Thoracic aorta (tissue), 2 donors: ENCODE measurements at regions not wholly inside any gene's neighbourhood (a gene's known extent, or its start where the extent isn't known, plus 50 kb on each side); places are given as distances from the start of the nearest gene placed in this dataset.
"Not testable (repeated sequence)": the region's sequence is repeated elsewhere in the genome, so short reads cannot be mapped to it uniquely, and the experiment has no call there.

Source experiments
- ATAC-seq: fragments of 150-250 bp; one replicate; pipeline ENCODE4 v1.8.0; 2017; ENCODE audit warnings: low read depth; ENCODE audit not compliant: insufficient number of reproducible peaks, low FRiP score
- DNase-seq: peaks from one replicate; pipeline ENCODE4 v3.0.0-alpha.2; 2020; ENCODE audit warnings: low spot score
- H3K27ac ChIP-seq, 2 donors: fragments of 200-600 bp; sonication (generic); 1 replicate in 1 of 2; 2 replicates in 1 of 2; pipeline ENCODE4 v1.5.1; 2016; ENCODE audit warnings: mild to moderate bottlenecking in 2 of 2, moderate library complexity in 2 of 2
- H3K27me3 ChIP-seq: fragments of 200-600 bp; sonication (generic); replicated peaks from 2 replicates; pipeline ENCODE4 v1.6.0; 2016; ENCODE audit warnings: mild to moderate bottlenecking; ENCODE audit not compliant: insufficient read depth
- H3K36me3 ChIP-seq: fragments of 200-600 bp; sonication (generic); one replicate; pipeline ENCODE4 v1.5.1; 2016
- H3K4me1 ChIP-seq, 2 donors: fragments of 200-600 bp; sonication (generic); 1 replicate in 1 of 2; 2 replicates in 1 of 2; pipeline versions ENCODE4 v1.5.1 to v1.6.0; 2016; ENCODE audit warnings: low read depth in 2 of 2, mild to moderate bottlenecking in 1 of 2; ENCODE audit not compliant: control insufficient read depth in 1 of 2
- H3K4me3 ChIP-seq: fragments of 200-600 bp; sonication (generic); 2 replicates; pipeline ENCODE4 v1.5.1; 2016; ENCODE audit warnings: mild to moderate bottlenecking
- H3K9me3 ChIP-seq: fragments of 200-600 bp; sonication (generic); 2 replicates; pipeline ENCODE4 v1.5.1; 2016
- TF ChIP-seq, protein P1 (sequence below): fragments of 200-600 bp; sonication (generic); IDR thresholded peaks from one replicate; pipeline ENCODE4 v1.5.1; 2019; ENCODE audit warnings: antibody characterized with exemption

- TF ChIP-seq, protein P1, sequence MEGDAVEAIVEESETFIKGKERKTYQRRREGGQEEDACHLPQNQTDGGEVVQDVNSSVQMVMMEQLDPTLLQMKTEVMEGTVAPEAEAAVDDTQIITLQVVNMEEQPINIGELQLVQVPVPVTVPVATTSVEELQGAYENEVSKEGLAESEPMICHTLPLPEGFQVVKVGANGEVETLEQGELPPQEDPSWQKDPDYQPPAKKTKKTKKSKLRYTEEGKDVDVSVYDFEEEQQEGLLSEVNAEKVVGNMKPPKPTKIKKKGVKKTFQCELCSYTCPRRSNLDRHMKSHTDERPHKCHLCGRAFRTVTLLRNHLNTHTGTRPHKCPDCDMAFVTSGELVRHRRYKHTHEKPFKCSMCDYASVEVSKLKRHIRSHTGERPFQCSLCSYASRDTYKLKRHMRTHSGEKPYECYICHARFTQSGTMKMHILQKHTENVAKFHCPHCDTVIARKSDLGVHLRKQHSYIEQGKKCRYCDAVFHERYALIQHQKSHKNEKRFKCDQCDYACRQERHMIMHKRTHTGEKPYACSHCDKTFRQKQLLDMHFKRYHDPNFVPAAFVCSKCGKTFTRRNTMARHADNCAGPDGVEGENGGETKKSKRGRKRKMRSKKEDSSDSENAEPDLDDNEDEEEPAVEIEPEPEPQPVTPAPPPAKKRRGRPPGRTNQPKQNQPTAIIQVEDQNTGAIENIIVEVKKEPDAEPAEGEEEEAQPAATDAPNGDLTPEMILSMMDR, result no peak
- DNase-seq (no peak), ATAC-seq (no peak)
- Histone ChIP-seq H3K36me3 (no peaks in the 10 kb centered on the region), H3K9me3 (no peaks in the 10 kb centered on the region), H3K27ac (no peak overlapping the region), H3K4me1 (no peaks in the 10 kb centered on the region), H3K27me3 (no peaks in the 10 kb centered on the region), H3K4me3 (no peak overlapping the region)
Observed at GRCh38 chr11:70558681-70559080, 160.4 kb downstream of the CTTN start.

DNA sequence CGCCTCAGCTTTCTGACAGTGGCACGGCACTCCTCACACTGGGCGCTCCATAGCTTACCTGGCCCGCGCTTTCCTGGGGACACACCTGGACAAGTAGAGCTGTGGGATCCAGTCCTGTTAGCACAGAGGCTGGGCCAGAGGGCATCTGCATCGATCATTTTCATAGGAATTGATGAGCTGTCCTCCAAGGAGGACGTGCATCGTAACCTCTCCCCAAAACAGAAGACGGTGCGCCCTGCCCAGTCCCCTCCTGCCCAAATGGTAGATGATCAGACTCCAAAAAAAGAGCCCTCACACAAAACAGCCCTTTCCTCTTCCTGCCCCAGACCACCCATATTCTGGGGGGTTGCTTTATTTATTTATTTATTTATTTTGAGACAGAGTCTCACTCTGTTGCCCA lies 161.2 kb downstream of the CTTN start:
- H3K9me3 ChIP-seq, result no peaks in the 10 kb centered on the region
- no peak overlapping the region for H3K27ac ChIP-seq
- DNase-seq (no peak), ATAC-seq (no peak)
- no peaks in the 10 kb centered on the region for H3K36me3 ChIP-seq
- TF ChIP-seq, protein P1, result no peak
- no peaks in the 10 kb centered on the region for H3K27me3 ChIP-seq
- no peaks in the 10 kb centered on the region for H3K4me1 ChIP-seq
- H3K4me3 ChIP-seq, result no peak overlapping the region

DNA sequence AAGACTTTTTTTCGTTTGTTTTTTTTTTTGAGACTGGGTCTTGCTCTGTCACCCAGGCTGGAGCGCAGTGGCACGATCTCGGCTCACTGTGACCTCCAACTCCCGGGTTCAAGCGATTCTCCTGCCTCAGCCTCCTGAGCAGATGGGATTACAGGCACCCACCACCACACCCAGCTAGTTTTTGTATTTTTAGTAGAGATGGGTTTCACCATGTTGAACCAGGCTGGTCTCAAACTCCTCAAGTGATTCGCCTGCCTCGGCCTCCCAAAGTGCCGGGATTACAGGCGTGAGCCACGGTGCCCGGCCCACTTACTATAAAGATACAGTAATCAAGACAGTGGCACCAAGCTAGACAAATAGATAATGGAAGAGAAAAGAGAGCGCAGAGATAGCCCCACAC lies 162.3 kb downstream of the CTTN start:
- not testable (repeated sequence) for H3K4me1 ChIP-seq, H3K27ac ChIP-seq, H3K4me3 ChIP-seq, ATAC-seq, H3K27me3 ChIP-seq, H3K9me3 ChIP-seq, H3K36me3 ChIP-seq, DNase-seq

- H3K36me3 ChIP-seq, result no peaks in the 10 kb centered on the region
- H3K9me3 ChIP-seq, result no peaks in the 10 kb centered on the region
- peaks cover 0 to 16% of the 10 kb centered on the region in 2 donors for H3K4me1 ChIP-seq
- H3K27ac ChIP-seq, result no peak overlapping the region
- no peaks in the 10 kb centered on the region for H3K27me3 ChIP-seq
- DNase-seq (no peak), ATAC-seq (no peak)
- TF ChIP-seq, protein P1, result no peak
- no peak overlapping the region for H3K4me3 ChIP-seq
Observed at GRCh38 chr11:70566768-70567530, 168.6 kb downstream of the CTTN start.

DNA sequence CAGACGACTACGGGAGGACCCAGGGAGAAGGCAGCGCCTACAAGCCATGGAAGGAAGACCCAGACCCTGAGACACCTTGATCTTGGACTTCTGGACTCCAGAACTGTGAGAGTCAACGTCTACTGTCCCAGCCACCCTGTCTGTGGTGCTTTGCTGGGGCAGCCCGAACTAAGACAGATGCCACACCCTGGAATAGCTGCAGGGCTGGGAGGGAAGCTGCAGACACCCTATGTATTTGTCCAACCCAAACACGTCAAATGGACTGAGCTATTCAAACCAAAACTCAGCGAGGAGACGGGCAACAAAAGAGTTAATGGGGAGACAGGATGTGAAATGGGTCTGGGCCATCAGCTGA lies 169.3 kb downstream of the CTTN start:
- Histone ChIP-seq H3K9me3 (no peaks in the 10 kb centered on the region), H3K27me3 (no peaks in the 10 kb centered on the region), H3K4me1 (peaks cover 0 to 16% of the 10 kb centered on the region in 2 donors), H3K4me3 (peak overlapping the region; percentile 72), H3K27ac (peak overlapping the region in 1 of 2 donors; percentile 39), H3K36me3 (no peaks in the 10 kb centered on the region)
- no peak for DNase-seq
- ATAC-seq, result no peak
- TF ChIP-seq, protein P1, result no peak
